Choroid plexus epithelial cell (primary cell): ENCODE measurements at regions not wholly inside any gene's neighbourhood (a gene's known extent, or its start where the extent isn't known, plus 50 kb on each side); places are given as distances from the start of the nearest gene placed in this dataset.
A peak's percentile ranks its signal among the peaks of the same experiment; 100 is the strongest.
"Not testable (repeated sequence)": the region's sequence is repeated elsewhere in the genome, so short reads cannot be mapped to it uniquely, and the experiment has no call there.

Experiments used
- DNase-seq: peaks from one replicate; pipeline ENCODE4 v3.0.0-alpha.2; 2010; ENCODE audit warnings: low read depth
- H3K4me3 ChIP-seq: 2 replicates; pipeline ENCODE4 v1.5.1; 2011; ENCODE audit warnings: low read depth, mild to moderate bottlenecking, control low read depth, low read length, moderate library complexity
- TF ChIP-seq, protein P1 (sequence below): conservative IDR thresholded peaks from 2 replicates; pipeline ENCODE4 v1.5.1; 2011; ENCODE audit warnings: low read depth, mild to moderate bottlenecking, control low read depth, inconsistent platforms, low read length, moderate library complexity

DNA sequence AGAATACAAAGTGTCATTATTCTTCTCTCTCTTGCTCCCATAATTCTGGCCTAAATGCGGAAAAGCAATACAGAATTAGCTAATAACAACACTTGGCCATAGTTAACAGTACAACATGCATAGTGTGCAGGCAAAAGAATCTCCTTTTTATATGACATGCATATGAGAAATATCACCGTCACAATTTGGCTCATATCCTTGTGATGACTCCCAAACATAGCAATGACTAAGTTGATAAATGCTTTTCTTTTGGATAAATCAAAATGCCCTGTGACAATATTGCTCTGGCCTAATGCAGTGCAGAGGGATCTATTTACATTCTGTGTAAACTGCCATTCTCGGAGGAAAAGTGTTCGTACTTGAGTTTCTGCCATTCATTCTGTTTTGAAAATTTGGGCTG lies 121.9 kb upstream of the GHR start:
- no peak for DNase-seq
- H3K4me3 ChIP-seq = no peak overlapping the region
- TF ChIP-seq, protein P1, sequence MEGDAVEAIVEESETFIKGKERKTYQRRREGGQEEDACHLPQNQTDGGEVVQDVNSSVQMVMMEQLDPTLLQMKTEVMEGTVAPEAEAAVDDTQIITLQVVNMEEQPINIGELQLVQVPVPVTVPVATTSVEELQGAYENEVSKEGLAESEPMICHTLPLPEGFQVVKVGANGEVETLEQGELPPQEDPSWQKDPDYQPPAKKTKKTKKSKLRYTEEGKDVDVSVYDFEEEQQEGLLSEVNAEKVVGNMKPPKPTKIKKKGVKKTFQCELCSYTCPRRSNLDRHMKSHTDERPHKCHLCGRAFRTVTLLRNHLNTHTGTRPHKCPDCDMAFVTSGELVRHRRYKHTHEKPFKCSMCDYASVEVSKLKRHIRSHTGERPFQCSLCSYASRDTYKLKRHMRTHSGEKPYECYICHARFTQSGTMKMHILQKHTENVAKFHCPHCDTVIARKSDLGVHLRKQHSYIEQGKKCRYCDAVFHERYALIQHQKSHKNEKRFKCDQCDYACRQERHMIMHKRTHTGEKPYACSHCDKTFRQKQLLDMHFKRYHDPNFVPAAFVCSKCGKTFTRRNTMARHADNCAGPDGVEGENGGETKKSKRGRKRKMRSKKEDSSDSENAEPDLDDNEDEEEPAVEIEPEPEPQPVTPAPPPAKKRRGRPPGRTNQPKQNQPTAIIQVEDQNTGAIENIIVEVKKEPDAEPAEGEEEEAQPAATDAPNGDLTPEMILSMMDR = no peak

DNA sequence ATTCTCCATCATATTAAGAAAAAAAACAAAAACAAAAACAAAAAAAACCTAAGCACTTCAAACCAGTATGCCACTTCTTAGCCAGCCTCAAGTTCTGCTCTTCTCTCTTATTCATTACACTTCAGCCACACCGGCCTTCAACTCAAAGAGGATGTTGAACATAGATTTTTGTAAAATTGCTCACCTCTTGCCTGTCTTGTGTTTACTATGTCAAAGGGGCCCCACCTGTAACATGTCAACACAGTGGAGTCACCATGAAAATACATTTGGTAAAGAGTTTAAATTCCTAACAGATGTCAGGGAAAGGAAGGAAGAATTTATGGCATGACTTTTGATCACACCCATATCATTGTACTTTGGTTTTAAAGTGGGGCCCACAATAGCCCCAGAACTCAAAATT lies 121.1 kb upstream of the GHR start:
- TF ChIP-seq, protein P1 = no peak
- no peak overlapping the region for H3K4me3 ChIP-seq
- DNase-seq = no peak

DNA sequence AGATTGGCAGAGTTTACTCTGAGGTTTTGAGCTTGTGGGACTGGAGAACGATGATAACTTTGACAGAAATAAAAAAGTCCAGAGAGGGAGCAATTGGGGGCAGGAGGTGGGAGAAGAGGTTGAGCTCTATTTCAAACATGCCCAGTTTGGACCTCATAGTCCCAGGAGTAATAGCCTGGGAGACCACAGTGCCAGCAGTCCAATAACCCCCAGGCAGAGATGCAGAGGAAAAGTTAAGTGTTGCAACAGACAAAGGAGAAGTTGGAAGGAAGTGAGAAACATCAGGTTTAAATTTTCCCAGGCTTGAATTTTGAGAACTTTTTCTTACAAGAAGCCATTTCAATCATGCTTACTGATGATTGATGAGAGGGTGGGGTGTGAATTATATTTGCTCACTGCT lies 117.0 kb upstream of the GHR start:
- DNase-seq = no peak
- TF ChIP-seq, protein P1 = no peak
- H3K4me3 ChIP-seq = no peak overlapping the region

DNA sequence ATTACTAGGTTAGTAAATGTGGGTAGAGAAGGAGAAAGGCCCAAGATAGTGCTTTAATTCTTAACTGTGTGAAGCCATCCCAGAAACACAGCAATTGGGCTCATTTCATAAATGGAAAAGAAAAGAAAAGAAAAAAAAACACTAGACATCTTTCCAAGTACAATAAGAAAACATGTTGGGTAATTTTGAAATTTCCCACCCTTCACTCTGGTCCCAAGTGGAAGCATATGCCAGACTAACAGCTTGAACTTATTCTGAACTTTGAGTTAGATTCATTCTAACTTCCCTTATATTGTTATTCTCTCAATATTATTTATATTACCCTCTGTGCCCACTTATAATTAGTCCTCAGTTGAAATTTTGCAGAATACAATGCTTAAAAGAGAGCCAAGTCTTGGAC lies 113.4 kb upstream of the GHR start:
- TF ChIP-seq, protein P1 = no peak
- no peak overlapping the region for H3K4me3 ChIP-seq
- no peak for DNase-seq

DNA sequence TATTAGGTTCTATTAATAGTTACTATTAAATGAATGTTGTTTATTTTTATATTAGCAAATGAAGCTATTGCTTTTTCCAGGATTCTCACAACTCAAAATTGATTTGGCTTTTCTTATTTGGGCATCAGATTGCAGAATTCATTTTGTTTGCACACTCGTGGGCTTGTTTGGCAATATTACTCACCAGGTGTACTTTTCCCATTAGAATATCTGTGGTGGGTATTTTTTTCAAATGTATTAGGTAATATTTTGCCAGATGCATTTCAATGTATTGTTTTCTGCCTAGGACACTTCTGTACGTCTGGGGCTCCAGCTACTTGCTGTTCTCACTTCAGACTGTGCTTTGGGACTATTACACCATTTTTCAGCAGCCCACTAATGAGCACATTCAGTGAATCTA lies 108.0 kb upstream of the GHR start:
- no peak for DNase-seq
- no peak overlapping the region for H3K4me3 ChIP-seq
- TF ChIP-seq, protein P1 = no peak

DNA sequence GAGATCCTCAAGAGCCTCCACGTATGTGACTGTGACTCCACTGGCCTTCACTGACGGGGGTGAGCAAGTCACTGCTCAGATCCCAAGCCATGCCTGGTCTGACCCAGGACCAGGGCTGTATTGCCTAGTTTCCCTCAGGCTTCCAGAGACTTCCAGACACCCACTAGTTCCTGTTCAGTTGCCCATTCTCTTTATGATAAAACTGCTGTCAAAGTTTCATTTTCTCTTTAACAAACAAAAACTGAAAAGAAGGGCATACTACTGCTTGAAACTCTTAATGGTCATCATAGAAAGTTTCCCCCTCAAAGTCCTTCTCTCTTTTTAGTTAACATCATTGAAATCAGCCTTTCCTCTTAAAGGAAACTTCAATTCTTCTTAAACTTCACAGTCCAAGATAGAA lies 105.7 kb upstream of the GHR start:
- TF ChIP-seq, protein P1 = no peak
- H3K4me3 ChIP-seq = no peak overlapping the region
- no peak for DNase-seq

DNA sequence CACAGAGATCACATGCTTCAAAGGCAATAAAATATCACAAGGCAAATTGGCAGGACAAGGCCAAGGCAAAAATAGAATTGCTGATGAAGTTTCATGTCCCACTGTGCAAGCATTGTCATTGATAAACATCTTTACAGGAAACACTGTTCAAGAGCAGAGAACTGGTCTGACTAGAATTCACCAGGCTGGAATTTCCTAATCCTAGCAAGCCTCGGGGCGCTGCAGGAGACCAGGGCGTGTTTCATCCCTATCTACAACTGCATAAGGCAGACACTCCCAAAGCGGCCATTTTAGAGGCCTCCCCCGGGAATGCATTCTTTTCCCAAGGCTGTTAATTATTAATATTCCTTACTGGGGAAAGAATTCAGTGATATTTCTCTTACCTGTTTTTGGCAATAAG lies 103.7 kb upstream of the GHR start:
- DNase-seq = not testable (repeated sequence)

DNA sequence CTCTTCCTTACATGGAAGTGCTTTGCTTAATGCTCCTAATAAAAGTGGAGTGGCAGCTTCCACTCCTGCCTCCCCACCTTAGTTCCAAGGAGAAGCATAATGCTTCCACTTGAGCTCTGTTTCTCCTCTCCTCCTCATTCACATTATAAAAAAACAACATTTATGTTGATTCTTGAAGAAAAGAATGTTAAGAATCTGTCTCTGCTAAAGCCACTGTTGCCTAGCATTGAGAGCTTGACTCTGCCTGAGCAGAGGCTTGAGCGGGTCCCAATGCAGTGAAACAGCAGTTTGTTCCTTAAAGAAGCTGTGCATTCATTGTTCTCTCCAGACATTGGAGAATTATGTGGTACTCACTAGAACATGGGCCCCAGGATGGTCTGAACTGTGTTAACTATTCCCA lies 101.5 kb upstream of the GHR start:
- H3K4me3 ChIP-seq = no peak overlapping the region
- peak; percentile 0 for DNase-seq
- TF ChIP-seq, protein P1 = no peak

More for the DNA sequence above, 103.7 kb upstream of the GHR start:
- H3K4me3 ChIP-seq = not testable (repeated sequence)
